ENCODE measurements at regions not wholly inside any gene's neighbourhood (a gene's known extent, or its start where the extent isn't known, plus 50 kb on each side); places are given as distances from the start of the nearest gene placed in this dataset.

GRCh38 chr12:92493816-92494215, 209.0 kb upstream of the PLEKHG7 start (continued):
- TF ChIP-seq ETV6 (conservative IDR thresholded peaks at IDR 0.05 in 1 of 2, IDR thresholded peaks at IDR 0.05 in 1 of 2; ENCODE audit: borderline replicate concordance in 1 of 2, low read depth in 1 of 2) (peak in 1 of 2 experiments; percentile 82; a peak in 2 of 4 replicates), FOXM1 (IDR thresholded peaks at IDR 0.05; ENCODE audit: low read depth, low read length) (peak; percentile 88), JUNB (IDR thresholded peaks at IDR 0.05) (peak; percentile 87), ZNF384 (IDR thresholded peaks at IDR 0.05; ENCODE audit: borderline replicate concordance, low read depth, low read length) (no peak), ATF3 (IDR thresholded peaks at IDR 0.05; ENCODE audit: borderline replicate concordance, extremely low read depth, low read depth, low read length) (no peak), EP300 (IDR thresholded peaks at IDR 0.05; ENCODE audit: borderline replicate concordance in 1 of 2, control insufficient read depth in 1 of 2, low read depth in 2 of 2, low read length in 2 of 2) (peak in 1 of 2 experiments; percentile 36; a peak in 1 of 4 replicates), CREM (IDR thresholded peaks at IDR 0.05; ENCODE audit: low read depth) (peak; percentile 76), ZNF687 (IDR thresholded peaks at IDR 0.05) (no peak), JUND (IDR thresholded peaks at IDR 0.05; ENCODE audit: low read depth, low read length) (peak; percentile 21; the same call in 1 of the 2 replicates), CREB1 (IDR thresholded peaks at IDR 0.05; ENCODE audit: low read depth) (peak; percentile 55; the same call in 1 of the 2 replicates), ATF2 (IDR thresholded peaks at IDR 0.05; ENCODE audit: low read length) (peak; percentile 75), ZNF207 (IDR thresholded peaks at IDR 0.05; ENCODE audit: borderline replicate concordance) (no peak), RUNX3 (IDR thresholded peaks at IDR 0.05; ENCODE audit: low read length) (peak; percentile 82), IKZF2 (IDR thresholded peaks at IDR 0.05) (peak; percentile 52 to 61; a peak in 3 of 4 replicates), RFX5 (IDR thresholded peaks at IDR 0.05; ENCODE audit: low read depth, low read length) (no peak), ZNF274 (IDR thresholded peaks at IDR 0.05; ENCODE audit: insufficient read depth, insufficient read length) (no peak), ZBED1 (IDR thresholded peaks at IDR 0.05; ENCODE audit: borderline replicate concordance) (peak; percentile 56; the same call in 1 of the 2 replicates)
- TF ChIP-seq, protein P1, sequence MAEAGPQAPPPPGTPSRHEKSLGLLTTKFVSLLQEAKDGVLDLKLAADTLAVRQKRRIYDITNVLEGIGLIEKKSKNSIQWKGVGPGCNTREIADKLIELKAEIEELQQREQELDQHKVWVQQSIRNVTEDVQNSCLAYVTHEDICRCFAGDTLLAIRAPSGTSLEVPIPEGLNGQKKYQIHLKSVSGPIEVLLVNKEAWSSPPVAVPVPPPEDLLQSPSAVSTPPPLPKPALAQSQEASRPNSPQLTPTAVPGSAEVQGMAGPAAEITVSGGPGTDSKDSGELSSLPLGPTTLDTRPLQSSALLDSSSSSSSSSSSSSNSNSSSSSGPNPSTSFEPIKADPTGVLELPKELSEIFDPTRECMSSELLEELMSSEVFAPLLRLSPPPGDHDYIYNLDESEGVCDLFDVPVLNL (IDR thresholded peaks at IDR 0.05; ENCODE audit: low read depth, low read length): no peak
- TF ChIP-seq, protein P2, sequence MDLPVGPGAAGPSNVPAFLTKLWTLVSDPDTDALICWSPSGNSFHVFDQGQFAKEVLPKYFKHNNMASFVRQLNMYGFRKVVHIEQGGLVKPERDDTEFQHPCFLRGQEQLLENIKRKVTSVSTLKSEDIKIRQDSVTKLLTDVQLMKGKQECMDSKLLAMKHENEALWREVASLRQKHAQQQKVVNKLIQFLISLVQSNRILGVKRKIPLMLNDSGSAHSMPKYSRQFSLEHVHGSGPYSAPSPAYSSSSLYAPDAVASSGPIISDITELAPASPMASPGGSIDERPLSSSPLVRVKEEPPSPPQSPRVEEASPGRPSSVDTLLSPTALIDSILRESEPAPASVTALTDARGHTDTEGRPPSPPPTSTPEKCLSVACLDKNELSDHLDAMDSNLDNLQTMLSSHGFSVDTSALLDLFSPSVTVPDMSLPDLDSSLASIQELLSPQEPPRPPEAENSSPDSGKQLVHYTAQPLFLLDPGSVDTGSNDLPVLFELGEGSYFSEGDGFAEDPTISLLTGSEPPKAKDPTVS (IDR thresholded peaks at IDR 0.05; ENCODE audit: low read depth, low read length): no peak
- TF ChIP-seq, protein P3, sequence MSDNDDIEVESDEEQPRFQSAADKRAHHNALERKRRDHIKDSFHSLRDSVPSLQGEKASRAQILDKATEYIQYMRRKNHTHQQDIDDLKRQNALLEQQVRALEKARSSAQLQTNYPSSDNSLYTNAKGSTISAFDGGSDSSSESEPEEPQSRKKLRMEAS (IDR thresholded peaks at IDR 0.05; ENCODE audit: low read depth, low read length): no peak
- TF ChIP-seq, protein P4, sequence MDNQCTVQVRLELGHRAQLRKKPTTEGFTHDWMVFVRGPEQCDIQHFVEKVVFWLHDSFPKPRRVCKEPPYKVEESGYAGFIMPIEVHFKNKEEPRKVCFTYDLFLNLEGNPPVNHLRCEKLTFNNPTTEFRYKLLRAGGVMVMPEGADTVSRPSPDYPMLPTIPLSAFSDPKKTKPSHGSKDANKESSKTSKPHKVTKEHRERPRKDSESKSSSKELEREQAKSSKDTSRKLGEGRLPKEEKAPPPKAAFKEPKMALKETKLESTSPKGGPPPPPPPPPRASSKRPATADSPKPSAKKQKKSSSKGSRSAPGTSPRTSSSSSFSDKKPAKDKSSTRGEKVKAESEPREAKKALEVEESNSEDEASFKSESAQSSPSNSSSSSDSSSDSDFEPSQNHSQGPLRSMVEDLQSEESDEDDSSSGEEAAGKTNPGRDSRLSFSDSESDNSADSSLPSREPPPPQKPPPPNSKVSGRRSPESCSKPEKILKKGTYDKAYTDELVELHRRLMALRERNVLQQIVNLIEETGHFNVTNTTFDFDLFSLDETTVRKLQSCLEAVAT (IDR thresholded peaks at IDR 0.05): no peak

Measured in GM12878 (cell line).